ENCODE measurements at regions not wholly inside any gene's neighbourhood (a gene's known extent, or its start where the extent isn't known, plus 50 kb on each side); places are given as distances from the start of the nearest gene placed in this dataset.
"Not testable (repeated sequence)": the region's sequence is repeated elsewhere in the genome, so short reads cannot be mapped to it uniquely, and the experiment has no call there.

DNA sequence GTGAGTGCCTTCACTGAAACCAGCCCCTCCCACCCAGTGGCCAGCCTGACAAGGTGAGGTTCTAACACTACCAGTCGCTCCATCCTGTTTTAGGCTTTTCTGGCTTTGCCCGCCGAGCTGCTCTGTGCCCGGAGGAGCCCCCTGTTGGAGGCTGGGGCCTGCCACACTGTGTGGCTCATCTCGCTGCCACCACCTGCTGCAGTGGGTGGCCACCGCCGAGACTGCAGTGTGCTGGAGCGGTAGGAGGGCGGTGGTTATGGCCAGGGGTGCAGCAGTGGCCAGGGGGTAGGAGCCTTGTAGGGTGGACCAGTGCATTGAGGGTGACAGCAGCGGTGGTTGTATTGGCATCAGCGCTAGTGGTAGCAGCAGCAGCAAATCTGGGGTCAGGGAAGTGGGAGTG is 74.7 kb upstream of the PCAT7 start:
- peaks cover 7% of the 10 kb centered on the region for H3K4me1 Mint-ChIP-seq (ENCODE audit: low read depth)
- H3K27ac Mint-ChIP-seq (ENCODE audit: unreplicated experiment) = no peak overlapping the region
- peaks cover 19% of the 10 kb centered on the region for H3K9me3 Mint-ChIP-seq (ENCODE audit: low read depth)
- no peaks in the 10 kb centered on the region for H3K27me3 Mint-ChIP-seq (ENCODE audit: low read depth)
- DNase-seq (ENCODE audit: low spot score) = no peak
- TF ChIP-seq, protein P1, sequence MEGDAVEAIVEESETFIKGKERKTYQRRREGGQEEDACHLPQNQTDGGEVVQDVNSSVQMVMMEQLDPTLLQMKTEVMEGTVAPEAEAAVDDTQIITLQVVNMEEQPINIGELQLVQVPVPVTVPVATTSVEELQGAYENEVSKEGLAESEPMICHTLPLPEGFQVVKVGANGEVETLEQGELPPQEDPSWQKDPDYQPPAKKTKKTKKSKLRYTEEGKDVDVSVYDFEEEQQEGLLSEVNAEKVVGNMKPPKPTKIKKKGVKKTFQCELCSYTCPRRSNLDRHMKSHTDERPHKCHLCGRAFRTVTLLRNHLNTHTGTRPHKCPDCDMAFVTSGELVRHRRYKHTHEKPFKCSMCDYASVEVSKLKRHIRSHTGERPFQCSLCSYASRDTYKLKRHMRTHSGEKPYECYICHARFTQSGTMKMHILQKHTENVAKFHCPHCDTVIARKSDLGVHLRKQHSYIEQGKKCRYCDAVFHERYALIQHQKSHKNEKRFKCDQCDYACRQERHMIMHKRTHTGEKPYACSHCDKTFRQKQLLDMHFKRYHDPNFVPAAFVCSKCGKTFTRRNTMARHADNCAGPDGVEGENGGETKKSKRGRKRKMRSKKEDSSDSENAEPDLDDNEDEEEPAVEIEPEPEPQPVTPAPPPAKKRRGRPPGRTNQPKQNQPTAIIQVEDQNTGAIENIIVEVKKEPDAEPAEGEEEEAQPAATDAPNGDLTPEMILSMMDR (IDR thresholded peaks at IDR 0.05) = no peak
- no peak overlapping the region for H3K4me3 Mint-ChIP-seq (ENCODE audit: unreplicated experiment)
- H3K36me3 Mint-ChIP-seq (ENCODE audit: low read depth) = peaks cover 16% of the 10 kb centered on the region

DNA sequence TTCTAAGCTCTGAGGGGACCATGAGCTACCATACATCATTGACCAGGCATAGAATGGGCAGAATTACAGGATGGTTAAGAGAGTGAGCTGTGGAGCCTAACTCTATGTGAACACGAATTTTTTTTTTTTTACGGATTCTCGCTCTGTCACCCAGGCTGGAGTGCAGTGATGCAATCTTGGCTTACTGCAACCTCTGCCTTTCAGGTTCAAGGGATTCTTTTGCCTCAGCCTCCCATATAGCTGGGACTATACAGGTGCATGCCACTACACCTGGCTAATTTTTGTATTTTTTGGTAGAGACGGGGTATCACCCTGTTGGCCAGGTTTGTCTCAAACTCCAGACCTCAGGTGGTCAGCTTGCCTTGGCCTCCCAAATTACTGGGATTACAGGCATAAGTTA is 72.8 kb upstream of the PCAT7 start:
- peaks cover 18% of the 10 kb centered on the region for H3K36me3 Mint-ChIP-seq (ENCODE audit: low read depth)
- no peaks in the 10 kb centered on the region for H3K27me3 Mint-ChIP-seq (ENCODE audit: low read depth)
- peaks cover 14% of the 10 kb centered on the region for H3K9me3 Mint-ChIP-seq (ENCODE audit: low read depth)
- TF ChIP-seq, protein P1 (IDR thresholded peaks at IDR 0.05) = no peak
- H3K4me1 Mint-ChIP-seq (ENCODE audit: low read depth) = peaks cover 6% of the 10 kb centered on the region
- no peak overlapping the region for H3K27ac Mint-ChIP-seq (ENCODE audit: unreplicated experiment)
- DNase-seq (ENCODE audit: low spot score) = no peak
- no peak overlapping the region for H3K4me3 Mint-ChIP-seq (ENCODE audit: unreplicated experiment)

DNA sequence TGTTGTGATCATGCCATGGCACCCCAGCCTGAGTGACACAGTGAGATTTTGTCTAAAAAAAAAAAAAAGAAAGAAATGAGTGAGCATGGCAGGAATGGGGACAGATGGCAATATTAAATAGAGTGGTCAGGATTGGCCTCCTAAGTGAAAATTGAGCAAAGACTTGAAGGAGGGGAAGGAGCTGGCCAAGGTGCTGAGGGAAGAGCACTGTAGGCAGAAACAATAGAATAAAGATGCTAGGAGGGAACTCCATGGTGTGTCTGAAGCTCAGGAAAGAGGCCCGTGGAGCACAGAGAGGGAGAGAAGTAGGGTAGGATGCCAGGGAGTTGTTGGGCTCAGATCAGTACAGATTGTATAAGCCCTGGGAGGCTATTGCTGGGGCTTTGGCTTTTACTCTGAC is 64.4 kb upstream of the PCAT7 start:
- TF ChIP-seq, protein P1 (IDR thresholded peaks at IDR 0.05) = no peak
- H3K9me3 Mint-ChIP-seq (ENCODE audit: low read depth) = peaks cover 4% of the 10 kb centered on the region
- H3K4me1 Mint-ChIP-seq (ENCODE audit: low read depth) = peaks cover 2% of the 10 kb centered on the region
- no peak for DNase-seq (ENCODE audit: low spot score)
- no peak overlapping the region for H3K27ac Mint-ChIP-seq (ENCODE audit: unreplicated experiment)
- peaks cover 9% of the 10 kb centered on the region for H3K36me3 Mint-ChIP-seq (ENCODE audit: low read depth)
- H3K27me3 Mint-ChIP-seq (ENCODE audit: low read depth) = no peaks in the 10 kb centered on the region
- no peak overlapping the region for H3K4me3 Mint-ChIP-seq (ENCODE audit: unreplicated experiment)

DNA sequence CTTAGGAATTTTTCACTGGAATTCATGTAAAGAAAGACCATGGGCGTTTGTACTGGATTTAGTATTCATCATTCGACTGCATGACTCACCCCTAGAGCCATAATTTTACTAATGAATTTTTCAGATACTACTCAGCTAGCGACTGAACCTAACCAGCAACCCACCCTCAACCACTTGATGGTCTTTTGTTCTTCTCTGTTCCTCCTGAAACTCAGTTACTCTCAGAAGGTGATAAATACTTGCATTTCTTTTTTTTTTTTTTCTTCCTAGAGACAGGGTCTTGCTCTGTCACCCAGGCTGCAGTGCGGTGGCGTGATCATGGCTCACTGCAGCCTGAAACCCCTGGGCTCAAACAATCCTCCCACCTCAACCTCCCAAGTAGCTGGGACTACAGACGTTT is 62.8 kb upstream of the PCAT7 start:
- not testable (repeated sequence) for H3K4me3 Mint-ChIP-seq (ENCODE audit: unreplicated experiment); H3K27ac Mint-ChIP-seq (ENCODE audit: unreplicated experiment); H3K4me1 Mint-ChIP-seq (ENCODE audit: low read depth); H3K27me3 Mint-ChIP-seq (ENCODE audit: low read depth); H3K36me3 Mint-ChIP-seq (ENCODE audit: low read depth); H3K9me3 Mint-ChIP-seq (ENCODE audit: low read depth); DNase-seq (ENCODE audit: low spot score)

DNA sequence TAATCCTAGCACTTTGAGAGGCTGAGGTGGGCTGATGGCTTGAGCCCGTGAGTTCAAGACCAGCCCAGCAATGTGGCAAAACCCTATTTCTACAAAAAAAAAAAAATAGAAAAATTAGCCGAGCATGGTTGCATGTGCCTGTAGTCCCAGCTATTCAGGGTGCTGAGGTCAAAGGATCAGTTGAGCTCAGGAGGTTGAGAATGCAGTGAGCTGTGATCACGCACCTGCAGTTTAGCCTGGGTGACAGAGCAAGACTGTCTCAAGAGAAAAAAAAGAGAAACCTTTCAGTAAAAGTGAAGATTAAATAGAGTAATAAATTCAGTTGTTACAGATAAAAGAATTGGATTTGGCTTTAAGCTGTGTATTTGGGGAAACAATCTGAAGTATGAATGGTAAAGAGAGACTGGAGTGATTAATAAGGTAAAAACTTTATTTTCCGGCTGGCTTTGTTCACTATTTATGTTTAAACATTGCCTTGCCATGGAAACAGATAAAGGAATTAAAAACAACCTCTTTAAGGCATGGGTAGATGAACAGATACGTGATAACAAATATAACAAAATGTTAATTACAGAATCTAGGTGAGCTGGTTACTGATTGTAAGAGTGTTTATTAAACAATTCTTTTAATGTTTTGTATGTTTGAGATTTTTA is 56.0 kb upstream of the PCAT7 start:
- TF ChIP-seq, protein P1 (IDR thresholded peaks at IDR 0.05) = no peak
- H3K4me1 Mint-ChIP-seq (ENCODE audit: low read depth) = peaks cover 7% of the 10 kb centered on the region
- H3K4me3 Mint-ChIP-seq (ENCODE audit: unreplicated experiment) = no peak overlapping the region
- H3K36me3 Mint-ChIP-seq (ENCODE audit: low read depth) = peaks cover 2% of the 10 kb centered on the region
- no peak for DNase-seq (ENCODE audit: low spot score)
- no peaks in the 10 kb centered on the region for H3K27me3 Mint-ChIP-seq (ENCODE audit: low read depth)
- no peaks in the 10 kb centered on the region for H3K9me3 Mint-ChIP-seq (ENCODE audit: low read depth)
- H3K27ac Mint-ChIP-seq (ENCODE audit: unreplicated experiment) = peak overlapping the region; percentile 65

DNA sequence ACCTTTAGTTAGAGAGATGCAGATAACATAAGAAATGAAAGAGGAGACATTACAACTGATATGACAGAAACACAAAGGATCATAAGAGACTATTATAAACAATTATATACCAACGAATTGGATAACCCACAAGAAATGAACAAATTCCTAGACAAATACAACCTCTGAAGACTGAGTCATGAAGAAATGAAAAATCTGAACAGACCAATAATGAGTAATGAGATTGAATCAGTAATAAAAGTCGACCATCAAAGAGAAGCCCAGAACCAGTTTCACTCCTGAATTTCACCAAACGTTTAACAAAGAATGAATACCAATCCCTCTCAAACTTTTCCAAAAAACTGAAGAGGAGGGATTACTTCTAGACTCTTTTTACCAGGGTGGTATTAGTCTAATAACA is 50.5 kb upstream of the PCAT7 start:
- Mint-ChIP-seq H3K27me3 (ENCODE audit: low read depth) (no peaks in the 10 kb centered on the region), H3K9me3 (ENCODE audit: low read depth) (no peaks in the 10 kb centered on the region)

More for the DNA sequence above, 50.5 kb upstream of the PCAT7 start:
- TF ChIP-seq, protein P1 (IDR thresholded peaks at IDR 0.05) = no peak
- Mint-ChIP-seq H3K4me1 (ENCODE audit: low read depth) (peaks cover 4% of the 10 kb centered on the region), H3K4me3 (ENCODE audit: unreplicated experiment) (no peak overlapping the region), H3K36me3 (ENCODE audit: low read depth) (no peaks in the 10 kb centered on the region), H3K27ac (ENCODE audit: unreplicated experiment) (no peak overlapping the region)
- no peak for DNase-seq (ENCODE audit: low spot score)
